SIG-M5 treated with dmso at 0.1 percent for 504 hours (cell line): ENCODE measurements at regions not wholly inside any gene's neighbourhood (a gene's known extent, or its start where the extent isn't known, plus 50 kb on each side); places are given as distances from the start of the nearest gene placed in this dataset.
"Not testable (repeated sequence)": the region's sequence is repeated elsewhere in the genome, so short reads cannot be mapped to it uniquely, and the experiment has no call there.

Source experiments
- DNase-seq: peaks from one replicate; lab custom pipeline; 2025; ENCODE audit not compliant: unreplicated experiment; lab: John Stamatoyannopoulos, UW

GRCh38 chr10:44724415-44725174 is 186.5 kb upstream of the TMEM72 start:
- peak; percentile 4 for DNase-seq

GRCh38 chr10:44725404-44725803 is 185.7 kb upstream of the TMEM72 start:
- DNase-seq, result peak; percentile 75

- DNase-seq, result no peak
Observed at GRCh38 chr10:44731283-44731682, 179.9 kb upstream of the TMEM72 start.

GRCh38 chr10:44733501-44734488 is 177.3 kb upstream of the TMEM72 start:
- peak; percentile 2 for DNase-seq

GRCh38 chr10:44742248-44742647 is 168.9 kb upstream of the TMEM72 start:
- DNase-seq, result no peak

- DNase-seq, result no peak
Observed at GRCh38 chr10:44743535-44743934, 167.6 kb upstream of the TMEM72 start.

- DNase-seq, result no peak
Observed at GRCh38 chr10:44745920-44746319, 165.2 kb upstream of the TMEM72 start.

- no peak for DNase-seq
Observed at GRCh38 chr10:44747593-44748172, 163.5 kb upstream of the TMEM72 start.

GRCh38 chr10:44749151-44749550 is 162.0 kb upstream of the TMEM72 start:
- no peak for DNase-seq

- DNase-seq, result no peak
Observed at GRCh38 chr10:44752451-44753441, 158.4 kb upstream of the TMEM72 start.

- not testable (repeated sequence) for DNase-seq
Observed at GRCh38 chr10:44754355-44754754, 156.8 kb upstream of the TMEM72 start.

- no peak for DNase-seq
Observed at GRCh38 chr10:44755481-44755880, 155.7 kb upstream of the TMEM72 start.

GRCh38 chr10:44756216-44756615 is 154.9 kb upstream of the TMEM72 start:
- DNase-seq, result no peak

GRCh38 chr10:44757551-44758205 is 153.5 kb upstream of the TMEM72 start:
- no peak for DNase-seq

- no peak for DNase-seq
Observed at GRCh38 chr10:44759122-44759521, 152.0 kb upstream of the TMEM72 start.

GRCh38 chr10:44760513-44760912 is 150.6 kb upstream of the TMEM72 start:
- no peak for DNase-seq

- DNase-seq, result no peak
Observed at GRCh38 chr10:44761076-44761475, 150.1 kb upstream of the TMEM72 start.

GRCh38 chr10:44763331-44763730 is 147.8 kb upstream of the TMEM72 start:
- DNase-seq, result no peak

GRCh38 chr10:44765299-44765698 is 145.8 kb upstream of the TMEM72 start:
- no peak for DNase-seq

GRCh38 chr10:44766631-44767030 is 144.5 kb upstream of the TMEM72 start:
- no peak for DNase-seq
